GM19099 (cell line): ENCODE measurements at regions not wholly inside any gene's neighbourhood (a gene's known extent, or its start where the extent isn't known, plus 50 kb on each side); places are given as distances from the start of the nearest gene placed in this dataset.
A peak's percentile ranks its signal among the peaks of the same experiment; 100 is the strongest.

Experiments
- POLR2A ChIP-seq: IDR thresholded peaks from 3 replicates; pipeline ENCODE4 v1.6.1; 2011; ENCODE audit warnings: low read depth; ENCODE audit not compliant: insufficient read length; ENCODE audit errors: extremely low read depth

DNA sequence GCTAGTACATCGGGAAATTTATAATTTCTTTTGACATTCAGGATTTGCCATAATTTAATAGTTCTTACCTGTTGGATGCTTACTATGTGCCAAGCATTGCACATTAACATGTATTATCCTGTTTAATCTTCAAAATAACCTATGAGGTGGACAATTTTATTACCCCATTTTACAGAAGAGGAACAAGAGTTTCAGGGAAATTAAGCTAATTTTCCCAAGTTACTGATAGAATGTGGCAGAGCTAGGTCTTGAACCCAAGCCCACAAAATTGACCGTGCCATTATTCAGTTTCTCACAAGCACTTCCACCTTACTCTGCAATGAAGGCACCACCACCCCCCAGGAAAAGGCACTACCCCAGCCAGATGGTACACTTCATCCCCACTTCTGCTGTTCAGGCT lies 161.1 kb upstream of the PLEKHG7 start:
- no peak for TF ChIP-seq POLR2A

GRCh38 chr12:92540782-92541423 lies 161.9 kb upstream of the PLEKHG7 start:
- TF ChIP-seq POLR2A, result peak; percentile 0

DNA sequence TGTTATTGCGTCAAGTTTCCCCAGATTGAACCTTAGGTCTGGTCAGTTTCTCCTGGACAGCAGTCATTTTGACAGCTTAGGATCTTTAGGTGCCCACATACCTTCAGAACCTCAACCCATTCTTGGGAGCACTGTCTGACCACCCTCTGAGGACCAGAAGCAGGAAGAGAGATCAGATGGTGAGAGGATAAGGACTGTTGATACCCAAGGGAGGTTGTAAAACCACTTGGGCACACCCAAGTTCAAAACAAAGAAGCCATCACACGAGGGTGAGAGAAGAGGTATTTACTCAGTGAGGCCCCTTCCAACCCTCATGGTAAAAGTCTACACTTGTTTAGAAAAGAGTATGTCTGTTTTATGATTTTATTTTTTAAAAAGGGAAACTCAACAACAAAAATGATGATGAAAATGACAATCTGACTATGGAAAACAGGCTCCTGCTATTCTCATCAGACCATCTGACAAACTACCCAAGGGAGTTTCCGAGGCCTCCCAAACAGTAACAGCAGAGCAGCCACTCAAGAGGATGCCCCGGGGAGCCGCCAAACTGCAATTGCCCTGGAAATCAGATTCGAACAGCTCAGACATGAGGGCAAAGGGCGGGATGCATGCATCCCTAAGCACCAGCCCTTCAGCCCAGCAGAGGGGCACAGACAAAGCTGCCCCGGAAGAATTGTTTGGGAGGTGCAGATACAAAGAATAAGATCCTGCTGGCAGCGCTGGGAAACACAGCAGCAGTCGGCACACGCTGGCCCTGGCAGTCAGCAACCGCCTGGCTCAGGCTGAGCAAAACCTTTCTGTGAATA lies 162.6 kb upstream of the PLEKHG7 start:
- peak; percentile 37 for TF ChIP-seq POLR2A

DNA sequence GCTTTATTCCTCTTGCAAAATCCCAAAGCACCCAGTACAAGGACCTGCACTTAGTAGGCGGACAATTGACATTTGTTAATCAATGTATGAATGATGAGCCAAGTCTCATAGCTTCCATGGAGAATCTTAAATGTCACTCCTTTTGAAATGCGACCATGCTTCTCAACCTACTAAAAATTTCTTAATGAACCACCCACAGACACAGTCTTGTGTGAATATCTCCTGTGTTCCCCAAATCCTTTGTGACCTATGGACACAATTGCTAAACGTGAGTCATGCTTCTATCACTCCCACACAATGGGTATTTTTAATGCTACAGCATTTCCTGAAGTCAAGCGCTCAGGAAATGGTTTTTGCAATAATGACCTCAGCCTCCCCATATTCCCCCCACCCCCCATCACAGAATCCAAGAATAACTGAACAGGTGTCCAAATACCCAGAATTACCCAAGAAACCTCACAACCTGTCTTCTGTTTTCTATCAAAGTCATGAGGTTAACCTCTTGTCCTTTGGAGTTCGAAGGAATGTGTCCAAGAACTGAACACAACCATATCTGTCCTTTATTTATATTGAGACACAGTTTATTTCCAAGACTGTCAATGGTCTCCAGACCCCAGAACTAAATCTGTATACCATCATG lies 163.6 kb upstream of the PLEKHG7 start:
- TF ChIP-seq POLR2A, result peak; percentile 17

DNA sequence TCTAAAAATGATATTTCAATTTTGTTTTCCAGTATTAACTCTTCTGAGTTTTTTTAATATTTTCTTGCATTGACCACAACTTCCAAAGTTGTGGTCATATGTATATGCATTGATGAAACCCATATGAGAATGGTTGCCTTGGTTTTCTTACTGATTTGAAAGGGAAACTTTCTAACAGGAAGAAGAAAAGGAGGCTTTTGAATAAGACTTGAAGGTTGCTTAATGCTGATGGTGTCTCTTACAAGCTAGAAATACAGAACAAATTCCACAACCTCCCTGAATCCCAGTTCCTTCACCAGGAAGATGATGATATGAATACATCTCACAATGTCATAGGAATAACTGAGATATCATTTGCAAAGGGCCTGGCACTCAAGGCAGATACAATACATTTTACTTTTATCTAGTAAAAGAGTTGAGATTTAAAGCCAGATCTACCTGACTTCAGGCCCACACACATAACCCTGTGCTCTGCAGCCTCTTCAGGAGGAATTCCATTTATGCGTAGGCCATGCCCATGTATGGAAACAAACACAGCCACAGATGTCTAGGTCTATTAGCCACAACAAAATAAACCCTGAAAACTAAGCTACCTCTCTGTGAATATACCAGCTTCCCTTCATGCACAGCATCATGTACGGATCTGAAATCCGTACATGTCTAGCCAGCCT lies 165.4 kb upstream of the PLEKHG7 start:
- no peak for TF ChIP-seq POLR2A

- TF ChIP-seq POLR2A, result no peak
Measured at GRCh38 chr12:92535961-92536360, 166.8 kb upstream of the PLEKHG7 start.

GRCh38 chr12:92533280-92533890 lies 169.4 kb upstream of the PLEKHG7 start:
- TF ChIP-seq POLR2A, result no peak

GRCh38 chr12:92530706-92531105 lies 172.1 kb upstream of the PLEKHG7 start:
- no peak for TF ChIP-seq POLR2A

GRCh38 chr12:92529944-92530343 lies 172.8 kb upstream of the PLEKHG7 start:
- no peak for TF ChIP-seq POLR2A

DNA sequence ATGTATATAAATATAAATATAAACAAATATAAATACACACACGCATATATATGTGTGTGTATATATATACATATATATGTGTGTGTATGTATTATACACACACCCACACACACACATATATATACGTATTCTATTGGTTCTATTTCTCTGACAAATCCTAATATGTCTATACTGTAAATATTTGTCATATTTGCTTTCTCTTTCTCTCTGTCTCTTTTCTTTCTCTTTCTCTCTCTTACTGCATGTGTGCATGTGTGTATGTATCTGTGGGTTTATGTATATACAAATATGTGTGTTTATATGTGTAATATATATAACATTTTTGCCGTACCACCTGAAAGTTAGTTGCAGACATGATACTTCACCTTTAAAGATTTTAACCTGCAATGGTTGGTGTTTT lies 174.2 kb upstream of the PLEKHG7 start:
- no peak for TF ChIP-seq POLR2A

GRCh38 chr12:92528097-92528496 lies 174.7 kb upstream of the PLEKHG7 start:
- TF ChIP-seq POLR2A, result no peak

DNA sequence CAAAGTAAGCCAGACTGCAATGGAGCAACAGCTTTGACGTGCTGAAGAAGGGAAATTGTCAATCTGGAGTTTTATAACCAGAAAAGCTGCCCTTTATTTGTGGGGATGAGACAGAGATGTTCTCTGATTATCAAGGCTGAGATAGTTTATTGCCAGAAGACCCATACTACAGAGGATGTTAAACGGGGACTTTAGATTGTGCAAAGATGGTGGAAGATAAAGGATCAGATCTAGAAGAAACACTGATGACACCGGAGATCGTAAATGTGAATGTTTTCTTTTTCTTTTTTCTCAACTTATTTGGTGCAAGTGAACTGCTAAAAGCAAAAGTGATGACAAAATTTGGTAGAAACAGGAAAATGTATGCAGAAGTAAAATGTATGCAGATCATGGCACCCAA lies 178.3 kb upstream of the PLEKHG7 start:
- TF ChIP-seq POLR2A, result no peak

DNA sequence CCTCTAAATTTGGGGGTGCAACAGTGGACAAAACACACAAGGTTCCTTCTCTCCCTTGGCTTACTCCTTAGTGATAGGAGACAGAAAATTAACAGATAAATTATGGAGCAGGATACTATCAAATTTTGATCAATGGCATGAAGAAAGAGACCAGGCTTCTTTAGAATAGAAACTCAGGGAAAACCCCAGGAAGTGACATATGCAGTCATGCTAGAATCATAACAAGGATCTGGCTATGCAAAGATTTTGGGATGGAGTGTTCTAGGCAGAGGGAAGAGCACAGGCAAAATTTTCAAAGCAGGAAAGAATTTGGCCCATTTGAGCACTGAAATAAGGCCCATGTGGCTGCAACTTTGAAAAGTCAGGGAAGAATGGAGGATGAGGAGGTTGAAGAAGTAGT lies 182.3 kb upstream of the PLEKHG7 start:
- TF ChIP-seq POLR2A, result no peak

DNA sequence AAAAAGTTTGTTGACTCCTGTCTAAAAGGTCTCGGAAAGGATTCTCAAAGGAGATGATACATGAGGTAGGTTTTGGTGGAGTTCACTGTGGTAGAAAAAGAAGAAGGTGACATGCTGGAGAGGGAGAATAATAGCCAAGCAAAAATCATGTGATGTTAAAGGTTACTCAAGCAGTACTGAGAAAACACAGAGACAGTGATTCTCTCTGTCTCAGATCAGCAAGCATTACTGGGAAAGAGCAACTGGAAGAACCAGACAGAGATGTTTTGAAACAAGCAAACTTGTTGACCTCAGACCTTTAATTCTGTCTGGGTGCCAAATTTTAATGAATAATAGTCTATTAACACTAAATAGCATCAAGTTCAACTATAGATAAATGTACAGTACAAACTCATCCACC lies 183.5 kb upstream of the PLEKHG7 start:
- TF ChIP-seq POLR2A, result no peak

GRCh38 chr12:92518071-92518470 lies 184.7 kb upstream of the PLEKHG7 start:
- TF ChIP-seq POLR2A, result no peak
